ENCODE measurements at regions not wholly inside any gene's neighbourhood (a gene's known extent, or its start where the extent isn't known, plus 50 kb on each side); places are given as distances from the start of the nearest gene placed in this dataset.

GRCh38 chr16:80372341-80372740, 168.5 kb upstream of the DYNLRB2 start:
- TF ChIP-seq EP300 (IDR thresholded peaks at IDR 0.05) (no peak), POLR2A (IDR thresholded peaks at IDR 0.05) (no peak)
